ENCODE measurements at regions not wholly inside any gene's neighbourhood (a gene's known extent, or its start where the extent isn't known, plus 50 kb on each side); places are given as distances from the start of the nearest gene placed in this dataset.

DNA sequence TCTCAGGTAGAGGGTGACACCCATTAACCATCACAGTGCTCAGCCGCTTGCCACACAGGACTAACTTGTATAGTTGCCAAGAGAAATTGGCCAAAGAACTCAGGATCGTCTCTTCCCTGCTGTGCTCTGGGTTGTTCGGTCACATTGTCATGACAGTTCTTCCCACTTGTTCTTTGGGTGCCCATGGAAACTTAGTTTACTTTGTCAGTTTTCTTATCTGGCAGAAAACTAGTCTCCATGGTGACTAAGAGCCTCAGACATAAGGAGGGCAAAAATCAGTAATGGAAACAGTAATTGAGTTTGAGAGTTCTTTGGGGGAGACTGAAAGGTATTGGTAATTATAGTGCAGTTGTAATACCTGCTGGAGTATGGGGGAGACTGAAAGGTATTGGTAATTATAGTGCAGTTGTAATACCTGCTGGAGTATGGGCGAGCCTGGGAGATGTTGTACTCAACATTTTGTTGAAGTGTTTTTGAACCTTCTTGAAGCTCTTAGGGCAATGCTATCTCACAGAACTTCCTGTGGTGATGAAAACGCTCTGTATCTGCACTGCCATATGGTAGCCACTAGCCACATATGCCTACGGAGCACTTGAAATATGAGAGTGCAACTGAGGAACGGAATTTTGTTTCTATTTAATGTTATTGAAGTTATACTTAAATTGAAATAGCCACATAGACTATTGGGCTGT lies 95.2 kb upstream of the HDGFL1 start:
- no peak for TF ChIP-seq POLR2A (IDR thresholded peaks at IDR 0.05; ENCODE audit: low read depth, low read length)
- no peak for TF ChIP-seq TAF1 (IDR thresholded peaks at IDR 0.05; ENCODE audit: borderline replicate concordance, low read depth, low read length)
- TF ChIP-seq POLR2AphosphoS5 (IDR thresholded peaks at IDR 0.05; ENCODE audit: low read depth, low read length): no peak

All from GM12892 (cell line).